H1 (cell line): ENCODE measurements at regions not wholly inside any gene's neighbourhood (a gene's known extent, or its start where the extent isn't known, plus 50 kb on each side); places are given as distances from the start of the nearest gene placed in this dataset.

ENCODE experiments used
- CTCF ChIA-PET: fragments of 300-600 bp; sonication (Branson Sonifier 250); formaldehyde crosslinking; loops from one replicate; lab custom pipeline; 2021; ENCODE audit not compliant: partially characterized antibody; lab: Charles Lee
- POLR2A ChIA-PET: fragments of 300-600 bp; sonication (Branson Sonifier 250); formaldehyde crosslinking; loops from one replicate; lab custom pipeline; 2021; ENCODE audit warnings: inconsistent platforms; ENCODE audit not compliant: partially characterized antibody; lab: Charles Lee
- DNase-seq, 2 experiments: peaks; one replicate each; pipeline versions ENCODE4 v3.0.0 to v3.0.0-alpha.2; 2010 to 2022; ENCODE audit warnings: low spot score in 2 of 2, low read depth in 1 of 2, mixed read lengths in 1 of 2
- FAIRE-seq: peaks from 2 replicates; lab custom pipeline; 2011; peaks lifted over from hg19 to GRCh38; lab: Jason Lieb, UNC
- H2AFZ ChIP-seq: 2 replicates; pipeline ENCODE4 v1.8.1; 2012; ENCODE audit warnings: low read length, inconsistent platforms
- H2AK5ac ChIP-seq: 2 replicates; pipeline ENCODE4 v1.6.1; 2013; ENCODE audit warnings: low read depth, low read length
- H2BK120ac ChIP-seq: replicated peaks from 2 replicates; pipeline ENCODE3; 2013; ENCODE audit warnings: low read depth, low read length, inconsistent platforms
- H2BK12ac ChIP-seq: 2 replicates; pipeline ENCODE4 v1.6.1; 2013; ENCODE audit warnings: low read depth, low read length
- H2BK15ac ChIP-seq: 2 replicates; pipeline ENCODE4 v1.6.1; 2013; ENCODE audit warnings: low read length
- H2BK20ac ChIP-seq: 2 replicates; pipeline ENCODE4 v1.6.1; 2013; ENCODE audit warnings: low read length
- H2BK5ac ChIP-seq: 2 replicates; pipeline ENCODE4 v1.6.1; 2013; ENCODE audit warnings: low read depth, low read length
- H3K14ac ChIP-seq: 2 replicates; pipeline ENCODE4 v1.6.1; 2013; ENCODE audit warnings: inconsistent platforms; ENCODE audit not compliant: insufficient read length
- H3K18ac ChIP-seq: 2 replicates; pipeline ENCODE4 v1.6.1; 2013; ENCODE audit warnings: low read length; ENCODE audit errors: extremely low read depth
- H3K23ac ChIP-seq: 2 replicates; pipeline ENCODE4 v1.6.1; 2013; ENCODE audit warnings: inconsistent platforms; ENCODE audit not compliant: insufficient read length
- H3K23me2 ChIP-seq: 2 replicates; pipeline ENCODE4 v1.6.1; 2013; ENCODE audit warnings: low read depth, low read length
- H3K27ac ChIP-seq: 2 replicates; pipeline ENCODE4 v1.6.1; 2011; ENCODE audit warnings: low read depth, low read length, inconsistent platforms
- H3K27me3 ChIP-seq, 4 experiments: replicated peaks in 1 of 4; 1 replicate in 1 of 4; 2 replicates in 3 of 4; pipeline versions ENCODE4 v1.6.1 to v1.8.1; 2011 to 2013; ENCODE audit warnings: low read length in 3 of 4, mild to moderate bottlenecking in 3 of 4, inconsistent platforms in 2 of 4, mixed read lengths in 2 of 4, moderate library complexity in 1 of 4; ENCODE audit not compliant: control insufficient read depth in 3 of 4, insufficient read depth in 3 of 4; ENCODE audit errors: extremely low read depth in 1 of 4
- H3K36me3 ChIP-seq, 4 experiments: 2 replicates each; pipeline versions ENCODE4 v1.6.1 to v1.8.1; 2011 to 2013; ENCODE audit warnings: mild to moderate bottlenecking in 4 of 4, low read length in 3 of 4, moderate library complexity in 2 of 4, control low read depth in 1 of 4, inconsistent platforms in 1 of 4; ENCODE audit not compliant: insufficient read depth in 4 of 4, control insufficient read depth in 2 of 4
- H3K4ac ChIP-seq: replicated peaks from 2 replicates; pipeline ENCODE3; 2013; ENCODE audit warnings: low read length, low read depth, mixed read lengths, inconsistent platforms; ENCODE audit not compliant: insufficient read length
- H3K4me1 ChIP-seq, 4 experiments: replicated peaks in 1 of 4; 1 replicate in 1 of 4; 2 replicates in 3 of 4; pipeline versions ENCODE4 v1.6.1 to v1.8.1; 2011 to 2013; ENCODE audit warnings: low read length in 3 of 4, inconsistent platforms in 2 of 4, mixed read lengths in 1 of 4; ENCODE audit not compliant: insufficient read depth in 4 of 4, control insufficient read depth in 3 of 4
- H3K4me2 ChIP-seq, 2 experiments: 2 replicates each; pipeline versions ENCODE4 v1.6.1 to v1.8.1; 2011 to 2013; ENCODE audit warnings: low read depth in 2 of 2, low read length in 2 of 2, control low read depth in 1 of 2, inconsistent platforms in 1 of 2, mild to moderate bottlenecking in 1 of 2; ENCODE audit not compliant: insufficient read depth in 1 of 2
- H3K4me3 ChIP-seq, 4 experiments: fragments of 200-600, 300-600 bp in 1 of 4; sonication (generic), shearing (Covaris generic), sonication (Bioruptor Twin) in 1 of 4; 2 replicates each; pipeline versions ENCODE4 v1.5.1 to v1.8.1; 2011 to 2016; ENCODE audit warnings: low read length in 4 of 4, low read depth in 3 of 4, control low read depth in 2 of 4, inconsistent platforms in 2 of 4, mild to moderate bottlenecking in 2 of 4, mixed read lengths in 1 of 4, moderate library complexity in 1 of 4; ENCODE audit not compliant: insufficient read depth in 2 of 4; ENCODE audit errors: extremely low read depth in 1 of 4
- H3K56ac ChIP-seq: replicated peaks from 2 replicates; pipeline ENCODE3; 2013; ENCODE audit warnings: low read depth, mild to moderate bottlenecking, mixed read lengths, low read length, inconsistent platforms; ENCODE audit not compliant: insufficient read length
- H3K79me1 ChIP-seq: 2 replicates; pipeline ENCODE4 v1.6.1; 2013; ENCODE audit warnings: low read depth, low read length, control low read depth
- H3K79me2 ChIP-seq, 2 experiments: 2 replicates each; pipeline versions ENCODE4 v1.6.1 to v1.8.1; 2012 to 2013; ENCODE audit warnings: low read length in 2 of 2, mild to moderate bottlenecking in 2 of 2, inconsistent platforms in 1 of 2; ENCODE audit not compliant: insufficient read depth in 2 of 2, control insufficient read depth in 1 of 2
- H3K9ac ChIP-seq, 4 experiments: replicated peaks in 1 of 4; 1 replicate in 1 of 4; 2 replicates in 3 of 4; pipeline versions ENCODE4 v1.6.1 to v1.8.1; 2011 to 2013; ENCODE audit warnings: low read depth in 3 of 4, low read length in 3 of 4, control low read depth in 2 of 4, mild to moderate bottlenecking in 2 of 4, moderate library complexity in 2 of 4, inconsistent platforms in 1 of 4; ENCODE audit errors: extremely low read depth in 1 of 4
- H3K9me3 ChIP-seq, 2 experiments: 2 replicates each; pipeline versions ENCODE4 v1.6.1 to v1.8.1; 2012 to 2013; ENCODE audit warnings: mild to moderate bottlenecking in 2 of 2, moderate library complexity in 2 of 2, control low read depth in 1 of 2, inconsistent platforms in 1 of 2, low read depth in 1 of 2, low read length in 1 of 2, mixed read lengths in 1 of 2; ENCODE audit not compliant: insufficient read depth in 2 of 2
- H4K20me1 ChIP-seq, 2 experiments: replicated peaks in 1 of 2; 2 replicates each; pipeline versions ENCODE3 to v1.8.1; 2011 to 2013; ENCODE audit warnings: inconsistent platforms in 2 of 2, low read length in 2 of 2, mild to moderate bottlenecking in 1 of 2; ENCODE audit not compliant: insufficient read depth in 2 of 2, control insufficient read depth in 1 of 2
- H4K5ac ChIP-seq: 2 replicates; pipeline ENCODE4 v1.6.1; 2013; ENCODE audit warnings: low read length, low read depth, mixed read lengths, inconsistent platforms; ENCODE audit not compliant: insufficient read length
- H4K8ac ChIP-seq: 2 replicates; pipeline ENCODE4 v1.8.0; 2013; ENCODE audit warnings: mild to moderate bottlenecking, moderate library complexity, low read length, inconsistent platforms; ENCODE audit not compliant: insufficient read depth; ENCODE audit errors: extremely low read depth
- H4K91ac ChIP-seq: replicated peaks from 2 replicates; pipeline ENCODE3; 2013; ENCODE audit warnings: low read length, mixed read lengths, inconsistent platforms; ENCODE audit not compliant: insufficient read length
- CREB1 ChIP-seq: IDR thresholded peaks from 2 replicates; pipeline ENCODE4 v1.6.1; 2012; ENCODE audit warnings: inconsistent platforms
- MAFK ChIP-seq: IDR thresholded peaks from 2 replicates; pipeline ENCODE4 v1.6.1; 2012; ENCODE audit warnings: low read depth, mild to moderate bottlenecking, improper control_type of control experiment, low read length
- MAX ChIP-seq: IDR thresholded peaks from 2 replicates; pipeline ENCODE4 v1.6.1; 2012; ENCODE audit warnings: inconsistent platforms
- NRF1 ChIP-seq: IDR thresholded peaks from 2 replicates; pipeline ENCODE4 v1.6.1; 2011; ENCODE audit warnings: mild to moderate bottlenecking, low read depth, low read length, improper control_type of control experiment
- PHF8 ChIP-seq: fragments of 200-600 bp; sonication (generic); conservative IDR thresholded peaks from 2 replicates; pipeline ENCODE4 v1.7.1; 2012; ENCODE audit warnings: low read depth, mild to moderate bottlenecking, inconsistent platforms, low read length, moderate library complexity
- RBBP5 ChIP-seq: IDR thresholded peaks from 2 replicates; pipeline ENCODE4 v1.7.1; 2012; ENCODE audit warnings: low read depth, mild to moderate bottlenecking, inconsistent platforms, low read length, moderate library complexity, borderline replicate concordance
- RFX5 ChIP-seq: IDR thresholded peaks from 2 replicates; pipeline ENCODE4 v1.6.1; 2011; ENCODE audit warnings: low read depth, low read length, improper control_type of control experiment, borderline replicate concordance
- RNF2 ChIP-seq: fragments of 200-900, 300-1000 bp; sonication (generic); IDR thresholded peaks from 2 replicates; pipeline ENCODE4 v1.7.1; 2016; ENCODE audit warnings: borderline replicate concordance, low read depth, mild to moderate bottlenecking, antibody characterized with exemption, low read length; ENCODE audit not compliant: poor library complexity, severe bottlenecking; ENCODE audit errors: missing control alignments
- SIRT6 ChIP-seq: IDR thresholded peaks from one replicate; pipeline ENCODE4 v1.7.1; 2012; ENCODE audit warnings: low read length, inconsistent platforms
- SRF ChIP-seq: IDR thresholded peaks from 2 replicates; pipeline ENCODE4 v1.6.1; 2011; ENCODE audit warnings: mild to moderate bottlenecking, low read depth, low read length, moderate library complexity

- DNase-seq: no peak
- H3K4me2 ChIP-seq: no peak overlapping the region
- H3K36me3 ChIP-seq: no peaks in the 10 kb centered on the region
- no peaks in the 10 kb centered on the region for H3K23me2 ChIP-seq
- no peak overlapping the region for H2BK120ac ChIP-seq
- no peaks in the 10 kb centered on the region for H3K27me3 ChIP-seq
- no peak overlapping the region for H3K56ac ChIP-seq
- no peak overlapping the region for H2BK15ac ChIP-seq
- H3K4me1 ChIP-seq: no peaks in the 10 kb centered on the region
- no peak overlapping the region for H3K27ac ChIP-seq
- H3K9me3 ChIP-seq: no peaks in the 10 kb centered on the region
- H3K4me3 ChIP-seq: no peak overlapping the region
- no peak overlapping the region for H2AK5ac ChIP-seq
- no peak overlapping the region for H3K9ac ChIP-seq
- CTCF ChIA-PET: interaction anchor here (0.7 to 3.3 kb wide), 4 partner anchors 9 to 692 kb away, joined by 3 to 16 read pairs (median 5); no protein-coding TSS in a partner anchor
- H2BK20ac ChIP-seq: no peak overlapping the region
- no peak overlapping the region for H4K8ac ChIP-seq
- H4K20me1 ChIP-seq: no peaks in the 10 kb centered on the region
- H3K4ac ChIP-seq: no peak overlapping the region
- H3K23ac ChIP-seq: no peak overlapping the region
- POLR2A ChIA-PET: no interaction called here
- FAIRE-seq: no peak
- no peaks in the 10 kb centered on the region for H3K79me2 ChIP-seq
- H3K18ac ChIP-seq: no peak overlapping the region
- no peaks in the 10 kb centered on the region for H3K79me1 ChIP-seq
- no peak overlapping the region for H2BK5ac ChIP-seq
- H2BK12ac ChIP-seq: no peak overlapping the region
- no peak overlapping the region for H4K5ac ChIP-seq
- H3K14ac ChIP-seq: no peak overlapping the region
- no peak overlapping the region for H4K91ac ChIP-seq
- H2AFZ ChIP-seq: no peak overlapping the region
- TF ChIP-seq MAFK (no peak), PHF8 (no peak), SRF (no peak), RFX5 (no peak), CREB1 (no peak), MAX (no peak), SIRT6 (no peak), NRF1 (no peak), RNF2 (no peak), RBBP5 (no peak)
These were observed 507.4 kb downstream of the BMP2 start for GRCh38 chr20:7274870-7275269.
